Osteocyte (in vitro differentiated cells): ENCODE measurements at regions not wholly inside any gene's neighbourhood (a gene's known extent, or its start where the extent isn't known, plus 50 kb on each side); places are given as distances from the start of the nearest gene placed in this dataset.

ENCODE experiments used
- DNase-seq: peaks from one replicate; pipeline ENCODE4 v3.0.0; 2021; ENCODE audit warnings: mixed read lengths; ENCODE audit not compliant: unreplicated experiment; ENCODE audit errors: extremely low spot score
- H3K27ac Mint-ChIP-seq: one replicate; pipeline ENCODE4 v1.8.0; 2021; ENCODE audit warnings: mild to moderate bottlenecking, mixed read lengths; ENCODE audit not compliant: unreplicated experiment
- H3K27me3 Mint-ChIP-seq: one replicate; pipeline ENCODE4 v1.8.0; 2021; ENCODE audit warnings: mixed read lengths; ENCODE audit not compliant: unreplicated experiment
- H3K36me3 Mint-ChIP-seq: one replicate; pipeline ENCODE4 v1.8.0; 2021; ENCODE audit warnings: mixed read lengths; ENCODE audit not compliant: unreplicated experiment
- H3K4me1 Mint-ChIP-seq: one replicate; pipeline ENCODE4 v1.8.0; 2021; ENCODE audit warnings: mixed read lengths; ENCODE audit not compliant: unreplicated experiment
- H3K4me3 Mint-ChIP-seq: one replicate; pipeline ENCODE4 v1.8.0; 2021; ENCODE audit warnings: mild to moderate bottlenecking, moderate library complexity, mixed read lengths; ENCODE audit not compliant: unreplicated experiment
- H3K9me3 Mint-ChIP-seq: one replicate; pipeline ENCODE4 v1.8.0; 2021; ENCODE audit warnings: mixed read lengths; ENCODE audit not compliant: unreplicated experiment
- CTCF ChIP-seq: fragments of 200-600 bp; sonication (generic); IDR thresholded peaks from 2 replicates; pipeline ENCODE4 v1.5.0; 2021; ENCODE audit warnings: antibody characterized with exemption, mild to moderate bottlenecking, moderate library complexity

DNA sequence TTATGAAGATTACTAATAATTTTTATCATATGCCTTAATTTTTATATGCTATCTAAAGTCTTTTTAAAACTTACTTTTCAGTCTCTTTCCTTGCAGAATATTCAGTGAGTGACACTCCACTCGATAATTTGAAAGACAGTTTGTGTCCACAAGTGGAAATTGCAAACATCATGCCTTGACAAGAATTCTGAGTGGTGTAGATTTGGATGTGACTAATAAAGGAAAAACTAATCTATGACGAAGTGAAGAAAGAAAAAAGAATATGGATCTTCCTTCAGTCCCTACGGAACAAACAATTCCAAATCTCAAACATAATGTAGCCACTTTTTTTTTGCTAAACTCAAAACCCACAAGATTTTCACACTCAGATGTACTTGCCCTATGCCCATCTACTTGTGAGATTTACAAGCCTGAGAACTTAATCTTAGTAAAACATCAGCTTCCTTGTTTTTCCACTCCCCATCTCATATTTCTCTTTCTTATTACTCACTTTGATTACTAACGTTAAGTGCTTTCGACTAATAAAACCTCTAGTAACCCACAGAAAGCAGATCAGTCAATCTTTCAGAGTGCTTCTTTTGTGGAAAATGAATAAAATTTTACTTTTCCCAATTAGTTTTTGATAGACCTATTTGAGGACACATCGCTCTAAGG lies 1155.8 kb downstream of the GRIK2 start:
- Mint-ChIP-seq H3K9me3 (no peaks in the 10 kb centered on the region), H3K27me3 (no peaks in the 10 kb centered on the region), H3K27ac (no peak overlapping the region), H3K36me3 (no peaks in the 10 kb centered on the region), H3K4me3 (no peak overlapping the region), H3K4me1 (no peaks in the 10 kb centered on the region)
- no peak for DNase-seq
- no peak for TF ChIP-seq CTCF

DNA sequence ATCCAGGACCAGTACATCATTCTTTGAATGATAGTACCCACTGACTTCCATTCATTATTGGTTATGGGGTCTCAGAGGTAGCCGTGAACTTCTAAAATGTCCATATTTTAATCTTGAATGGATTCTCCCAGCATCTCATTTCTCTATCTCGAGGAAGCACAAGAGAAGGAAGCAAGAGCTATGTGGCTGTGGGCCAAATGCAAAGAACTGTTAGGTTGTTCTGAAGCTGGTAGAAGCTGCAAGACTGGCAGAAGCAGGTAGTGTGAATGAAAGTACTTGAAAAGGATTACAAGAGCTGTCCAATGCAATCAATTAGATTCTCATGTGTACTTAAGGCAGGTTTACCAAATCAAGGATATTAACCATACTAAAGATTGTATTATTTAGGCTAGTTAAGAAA lies 1131.8 kb downstream of the GRIK2 start:
- Mint-ChIP-seq H3K36me3 (no peaks in the 10 kb centered on the region), H3K9me3 (no peaks in the 10 kb centered on the region), H3K27me3 (peaks cover 1% of the 10 kb centered on the region), H3K4me1 (no peaks in the 10 kb centered on the region), H3K27ac (no peak overlapping the region), H3K4me3 (no peak overlapping the region)
- TF ChIP-seq CTCF: no peak
- DNase-seq: no peak

DNA sequence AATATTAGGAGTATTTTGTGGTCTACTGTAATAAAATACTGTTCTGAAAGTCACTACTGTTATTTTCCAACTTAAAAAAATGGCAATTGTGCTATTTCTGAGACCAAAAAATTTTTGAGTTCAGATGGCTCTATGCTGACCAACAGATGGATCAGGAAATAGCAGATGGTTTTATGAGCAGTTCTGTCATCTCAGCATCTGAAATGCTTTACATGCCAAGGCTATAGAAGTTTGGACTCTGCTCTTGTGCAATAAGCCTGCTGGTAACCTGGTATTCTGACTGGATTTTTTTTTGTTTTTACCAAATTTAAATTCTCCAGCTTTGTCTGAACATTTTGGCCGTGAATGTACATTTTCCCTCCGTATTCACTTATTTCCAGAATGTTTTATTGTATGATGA lies 1127.5 kb downstream of the GRIK2 start:
- H3K36me3 Mint-ChIP-seq: no peaks in the 10 kb centered on the region
- H3K4me3 Mint-ChIP-seq: no peak overlapping the region
- peaks cover 2% of the 10 kb centered on the region for H3K4me1 Mint-ChIP-seq
- peaks cover 2% of the 10 kb centered on the region for H3K27me3 Mint-ChIP-seq
- no peaks in the 10 kb centered on the region for H3K9me3 Mint-ChIP-seq
- TF ChIP-seq CTCF: no peak
- no peak overlapping the region for H3K27ac Mint-ChIP-seq
- no peak for DNase-seq

DNA sequence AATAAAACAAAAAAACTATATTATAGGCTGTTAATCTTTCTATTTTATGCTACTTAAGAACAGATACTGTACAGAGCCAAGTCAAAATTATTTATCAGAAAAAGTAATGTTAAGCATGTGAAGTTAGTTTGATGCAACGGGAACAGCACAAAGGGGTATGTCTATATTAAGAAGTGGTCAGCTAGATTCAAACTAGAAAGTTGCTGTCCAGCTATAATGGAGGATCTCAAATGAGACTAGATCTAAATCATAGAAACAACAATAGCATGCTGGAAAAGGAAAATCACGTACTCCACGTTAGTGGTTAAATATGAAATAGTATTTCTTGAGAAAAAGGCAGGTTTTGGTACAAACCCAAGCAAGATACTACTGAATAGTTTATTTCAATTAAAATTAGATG lies 1124.0 kb downstream of the GRIK2 start:
- peaks cover 2% of the 10 kb centered on the region for H3K27me3 Mint-ChIP-seq
- no peak for TF ChIP-seq CTCF
- no peak overlapping the region for H3K4me3 Mint-ChIP-seq
- no peak for DNase-seq
- no peaks in the 10 kb centered on the region for H3K36me3 Mint-ChIP-seq
- H3K9me3 Mint-ChIP-seq: no peaks in the 10 kb centered on the region
- peaks cover 2% of the 10 kb centered on the region for H3K4me1 Mint-ChIP-seq
- H3K27ac Mint-ChIP-seq: no peak overlapping the region

DNA sequence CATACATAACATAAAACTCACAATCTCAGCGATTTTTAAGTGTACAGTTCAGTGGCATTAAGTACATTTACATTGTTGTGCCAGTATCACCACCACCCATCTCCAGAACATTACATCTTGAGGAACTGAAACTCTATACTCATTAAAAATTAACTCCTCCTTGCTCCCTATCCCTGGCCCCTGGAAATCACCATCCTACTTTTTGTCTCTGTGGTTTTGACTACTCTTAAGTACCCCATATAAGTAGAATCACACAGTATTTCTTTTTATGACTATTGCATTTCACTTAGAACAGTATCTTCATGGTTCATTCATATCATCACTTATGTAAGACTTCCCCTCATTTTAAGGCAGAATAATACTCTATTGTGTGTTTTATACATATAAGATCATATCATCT lies 1108.1 kb downstream of the GRIK2 start:
- DNase-seq: no peak
- H3K27me3 Mint-ChIP-seq: no peaks in the 10 kb centered on the region

More for the DNA sequence above, 1108.1 kb downstream of the GRIK2 start:
- TF ChIP-seq CTCF: no peak
- Mint-ChIP-seq H3K4me3 (no peak overlapping the region), H3K36me3 (peaks cover 4% of the 10 kb centered on the region), H3K27ac (no peak overlapping the region), H3K4me1 (no peaks in the 10 kb centered on the region), H3K9me3 (peaks cover 17% of the 10 kb centered on the region)
